GM23338 (cell line): ENCODE measurements at regions not wholly inside any gene's neighbourhood (a gene's known extent, or its start where the extent isn't known, plus 50 kb on each side); places are given as distances from the start of the nearest gene placed in this dataset.

ENCODE experiments used
- ATAC-seq: fragments of 200-7000 bp; cut with Tn5 transposase; 3 replicates; pipeline ENCODE4 v1.9.1; 2020
- DNase-seq: peaks from one replicate; pipeline ENCODE4 v3.0.0-alpha.2; 2015; ENCODE audit warnings: low spot score
- H2AFZ ChIP-seq: fragments of 200-600 bp; sonication (generic); 2 replicates; pipeline ENCODE4 v1.8.0; 2016; ENCODE audit warnings: antibody characterized with exemption, mild to moderate bottlenecking, moderate library complexity
- H3F3A ChIP-seq: fragments of 200-600 bp; sonication (generic); replicated peaks from 2 replicates; pipeline ENCODE4 v1.8.0; 2017; ENCODE audit warnings: antibody characterized with exemption, mixed run types, low read depth
- H3K27ac ChIP-seq: fragments of 200-600 bp; sonication (generic); 2 replicates; pipeline ENCODE4 v1.6.1; 2016; ENCODE audit warnings: low read depth
- H3K27me3 ChIP-seq: fragments of 200-600 bp; sonication (generic); 2 replicates; pipeline ENCODE4 v1.8.0; 2016; ENCODE audit warnings: mild to moderate bottlenecking, mixed run types, moderate library complexity; ENCODE audit not compliant: insufficient read depth
- H3K36me3 ChIP-seq: fragments of 200-600 bp; sonication (generic); 2 replicates; pipeline ENCODE4 v1.8.0; 2016; ENCODE audit warnings: mild to moderate bottlenecking; ENCODE audit not compliant: insufficient read depth
- H3K4me1 ChIP-seq: fragments of 200-600 bp; sonication (generic); 2 replicates; pipeline ENCODE4 v1.8.0; 2016; ENCODE audit warnings: mild to moderate bottlenecking, moderate library complexity; ENCODE audit not compliant: insufficient read depth
- H3K4me2 ChIP-seq: fragments of 200-600 bp; sonication (generic); 2 replicates; pipeline ENCODE4 v1.7.1; 2017; ENCODE audit warnings: mixed run types
- H3K4me3 ChIP-seq: fragments of 200-600 bp; sonication (generic); 2 replicates; pipeline ENCODE4 v1.6.1; 2016; ENCODE audit warnings: mixed run types
- H3K79me2 ChIP-seq: fragments of 200-600 bp; sonication (generic); replicated peaks from 2 replicates; pipeline ENCODE4 v1.8.0; 2017; ENCODE audit warnings: mild to moderate bottlenecking; ENCODE audit not compliant: insufficient read depth
- H3K9me2 ChIP-seq: fragments of 200-600 bp; sonication (generic); 2 replicates; pipeline ENCODE4 v1.8.0; 2017; ENCODE audit not compliant: insufficient read depth
- H4K20me1 ChIP-seq: fragments of 200-600 bp; sonication (generic); replicated peaks from 2 replicates; pipeline ENCODE4 v1.8.0; 2017; ENCODE audit warnings: mild to moderate bottlenecking; ENCODE audit not compliant: insufficient read depth
- H3K27ac Mint-ChIP-seq: 2 replicates; pipeline ENCODE4 v1.8.0; 2020; ENCODE audit warnings: inconsistent platforms, mild to moderate bottlenecking, moderate library complexity, mixed read lengths
- H3K27me3 Mint-ChIP-seq: 3 replicates; pipeline ENCODE4 v1.8.0; 2022; ENCODE audit warnings: low read depth, mild to moderate bottlenecking, moderate library complexity, mixed read lengths, inconsistent platforms; ENCODE audit not compliant: insufficient read depth, poor library complexity
- H3K36me3 Mint-ChIP-seq: 3 replicates; pipeline ENCODE4 v1.8.0; 2021; ENCODE audit warnings: low read depth, mild to moderate bottlenecking, inconsistent platforms, moderate library complexity, mixed read lengths
- H3K4me1 Mint-ChIP-seq: 3 replicates; pipeline ENCODE4 v1.8.0; 2020; ENCODE audit warnings: mild to moderate bottlenecking, inconsistent platforms, mixed read lengths
- H3K4me3 Mint-ChIP-seq: 3 replicates; pipeline ENCODE4 v1.8.0; 2021; ENCODE audit warnings: moderate library complexity, mild to moderate bottlenecking, inconsistent platforms, mixed read lengths
- H3K9me3 Mint-ChIP-seq: 3 replicates; pipeline ENCODE4 v1.8.0; 2020; ENCODE audit warnings: moderate library complexity, mild to moderate bottlenecking, inconsistent platforms, mixed read lengths
- CREB1 ChIP-seq: fragments of 250-450 bp; sonication (Bioruptor Pico); IDR thresholded peaks from 2 replicates; pipeline ENCODE4 v1.5.0; 2020; ENCODE audit warnings: low read depth, mild to moderate bottlenecking, moderate library complexity
- CTCF ChIP-seq, 2 experiments: fragments of 200-600 bp in 1 of 2; sonication (generic) in 1 of 2; conservative IDR thresholded peaks; 2 replicates each; pipeline versions ENCODE4 v1.5.1 to v1.6.1; 2016 to 2017; ENCODE audit warnings: antibody characterized with exemption in 2 of 2, low read depth in 2 of 2, mild to moderate bottlenecking in 2 of 2, moderate library complexity in 1 of 2
- EZH2 ChIP-seq: fragments of 200-600 bp; sonication (generic); IDR thresholded peaks from one replicate; pipeline ENCODE4 v1.8.0; 2017; ENCODE audit warnings: antibody characterized with exemption, mild to moderate bottlenecking, low read depth; ENCODE audit not compliant: unreplicated experiment
- EZH2phosphoT487 ChIP-seq: fragments of 200-600 bp; sonication (generic); IDR thresholded peaks from one replicate; pipeline ENCODE4 v1.8.1; 2018; ENCODE audit warnings: antibody characterized with exemption; ENCODE audit not compliant: unreplicated experiment
- JUNB ChIP-seq: IDR thresholded peaks from one replicate; pipeline ENCODE4 v1.6.1; 2016; ENCODE audit warnings: antibody characterized with exemption; ENCODE audit not compliant: unreplicated experiment
- NANOG ChIP-seq: IDR thresholded peaks from 2 replicates; pipeline ENCODE4 v1.6.1; 2016; ENCODE audit warnings: antibody characterized with exemption, borderline replicate concordance
- POLR2AphosphoS5 ChIP-seq: IDR thresholded peaks from 2 replicates; pipeline ENCODE4 v1.6.1; 2016; ENCODE audit warnings: antibody characterized with exemption, low read depth
- REST ChIP-seq: IDR thresholded peaks from one replicate; pipeline ENCODE4 v1.6.1; 2018; ENCODE audit warnings: antibody characterized with exemption; ENCODE audit not compliant: unreplicated experiment
- STAT1 ChIP-seq: IDR thresholded peaks from one replicate; pipeline ENCODE4 v1.6.1; 2016; ENCODE audit warnings: antibody characterized with exemption; ENCODE audit not compliant: unreplicated experiment
- ZNF114 ChIP-seq: fragments of 250-450 bp; sonication (Bioruptor Pico); IDR thresholded peaks from 2 replicates; pipeline ENCODE4 v1.5.0; 2020; ENCODE audit warnings: mild to moderate bottlenecking, moderate library complexity
- ZNF331 ChIP-seq: fragments of 250-450 bp; sonication (Bioruptor Pico); IDR thresholded peaks from 2 replicates; pipeline ENCODE4 v1.5.0; 2020; ENCODE audit warnings: low read depth, mild to moderate bottlenecking, moderate library complexity
- ZNF462 ChIP-seq: fragments of 250-450 bp; sonication (Bioruptor Pico); IDR thresholded peaks from 2 replicates; pipeline ENCODE4 v1.5.0; 2020; ENCODE audit warnings: mild to moderate bottlenecking, moderate library complexity
- TF ChIP-seq, protein P1 (sequence below): IDR thresholded peaks from 2 replicates; pipeline ENCODE4 v1.6.1; 2016; ENCODE audit warnings: antibody characterized with exemption

GRCh38 chr17:14875557-14876412, 389.3 kb downstream of the PMP22 start:
- H3K4me1 ChIP-seq: no peaks in the 10 kb centered on the region
- H3F3A ChIP-seq: no peaks in the 10 kb centered on the region
- Mint-ChIP-seq H3K27ac (no peak overlapping the region), H3K36me3 (no peaks in the 10 kb centered on the region), H3K4me3 (no peak overlapping the region), H3K9me3 (no peaks in the 10 kb centered on the region), H3K4me1 (no peaks in the 10 kb centered on the region), H3K27me3 (peaks cover 1% of the 10 kb centered on the region)
- TF ChIP-seq CREB1 (CRISPR knock-in tag) (no peak), EZH2phosphoT487 (no peak), CTCF (conservative IDR thresholded peaks at IDR 0.05; ENCODE audit: low read depth in 2 of 2) (no peak), ZNF462 (CRISPR knock-in tag) (no peak), REST (no peak), ZNF331 (no peak), ZNF114 (CRISPR knock-in tag) (no peak), POLR2AphosphoS5 (no peak), NANOG (no peak), EZH2 (no peak), JUNB (no peak), STAT1 (no peak)
- TF ChIP-seq, protein P1, sequence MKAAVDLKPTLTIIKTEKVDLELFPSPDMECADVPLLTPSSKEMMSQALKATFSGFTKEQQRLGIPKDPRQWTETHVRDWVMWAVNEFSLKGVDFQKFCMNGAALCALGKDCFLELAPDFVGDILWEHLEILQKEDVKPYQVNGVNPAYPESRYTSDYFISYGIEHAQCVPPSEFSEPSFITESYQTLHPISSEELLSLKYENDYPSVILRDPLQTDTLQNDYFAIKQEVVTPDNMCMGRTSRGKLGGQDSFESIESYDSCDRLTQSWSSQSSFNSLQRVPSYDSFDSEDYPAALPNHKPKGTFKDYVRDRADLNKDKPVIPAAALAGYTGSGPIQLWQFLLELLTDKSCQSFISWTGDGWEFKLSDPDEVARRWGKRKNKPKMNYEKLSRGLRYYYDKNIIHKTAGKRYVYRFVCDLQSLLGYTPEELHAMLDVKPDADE: no peak
- no peaks in the 10 kb centered on the region for H3K79me2 ChIP-seq
- H3K9me2 ChIP-seq: no peaks in the 10 kb centered on the region
- no peaks in the 10 kb centered on the region for H4K20me1 ChIP-seq
- no peak overlapping the region for H3K4me2 ChIP-seq
- no peak for ATAC-seq
- no peak overlapping the region for H3K27ac ChIP-seq
- no peak overlapping the region for H3K4me3 ChIP-seq
- DNase-seq: no peak
- no peaks in the 10 kb centered on the region for H3K27me3 ChIP-seq
- H3K36me3 ChIP-seq: no peaks in the 10 kb centered on the region
- peak overlapping the region; percentile 57 for H2AFZ ChIP-seq
